ENCODE measurements at regions not wholly inside any gene's neighbourhood (a gene's known extent, or its start where the extent isn't known, plus 50 kb on each side); places are given as distances from the start of the nearest gene placed in this dataset.

DNA sequence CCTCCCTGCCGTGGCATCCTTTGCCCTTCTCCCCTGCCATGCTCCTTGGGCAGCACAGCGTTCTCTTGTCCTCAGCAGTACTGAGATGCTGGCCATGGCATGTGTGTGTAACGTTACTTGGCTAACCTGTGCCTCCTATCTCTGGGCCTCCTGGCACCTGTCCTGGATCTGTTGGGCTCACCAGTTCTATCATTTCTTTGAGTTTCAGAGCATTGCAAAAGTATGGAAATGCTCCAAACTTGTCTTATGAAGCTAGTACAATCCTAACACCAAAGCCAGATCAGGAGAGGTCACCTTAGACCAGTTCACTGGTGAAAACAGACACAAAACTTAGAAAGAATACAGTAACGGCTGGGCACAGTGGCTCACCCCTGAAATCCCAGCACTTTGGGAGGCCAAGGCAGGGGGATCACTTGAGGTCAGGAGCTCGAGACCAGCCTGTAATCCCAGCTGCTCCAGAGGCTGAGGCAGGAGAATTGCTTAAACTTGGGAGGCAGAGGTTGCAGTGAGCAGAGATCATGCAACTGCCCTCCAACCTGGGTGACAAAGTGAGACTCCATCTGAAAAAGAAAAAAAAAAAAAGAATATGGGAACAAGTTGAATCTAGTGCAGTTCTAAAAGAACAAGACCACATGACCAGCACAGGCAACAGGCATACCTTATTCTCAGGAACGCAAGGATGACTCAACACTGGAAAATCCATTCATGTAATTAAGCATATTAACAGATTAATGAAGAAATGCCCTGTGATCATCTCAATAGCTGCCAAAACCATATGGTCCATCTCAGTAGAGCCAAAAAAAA is 62.4 kb upstream of the TRPM1 start:
- ChIA-PET CTCF (no interaction called here), POLR2A (no interaction called here)

DNA sequence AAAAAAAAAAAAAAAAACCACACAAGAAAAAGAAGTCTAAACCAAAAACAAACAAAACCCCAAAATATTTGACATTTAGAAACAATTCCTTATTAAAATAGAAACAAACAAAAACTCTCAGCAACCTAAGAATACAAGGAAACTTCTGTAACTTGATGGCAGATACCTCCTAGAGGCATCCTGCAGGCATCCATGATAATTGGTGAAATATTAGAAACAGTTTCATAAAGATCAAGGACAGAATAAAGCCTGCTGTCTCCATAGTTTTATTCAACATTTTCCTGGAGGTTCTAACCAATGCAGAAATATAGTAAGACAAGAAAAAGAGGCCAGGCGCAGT is 63.0 kb upstream of the TRPM1 start:
- no peak for DNase-seq (ENCODE audit: low read depth, low spot score)
- TF ChIP-seq, protein P1, sequence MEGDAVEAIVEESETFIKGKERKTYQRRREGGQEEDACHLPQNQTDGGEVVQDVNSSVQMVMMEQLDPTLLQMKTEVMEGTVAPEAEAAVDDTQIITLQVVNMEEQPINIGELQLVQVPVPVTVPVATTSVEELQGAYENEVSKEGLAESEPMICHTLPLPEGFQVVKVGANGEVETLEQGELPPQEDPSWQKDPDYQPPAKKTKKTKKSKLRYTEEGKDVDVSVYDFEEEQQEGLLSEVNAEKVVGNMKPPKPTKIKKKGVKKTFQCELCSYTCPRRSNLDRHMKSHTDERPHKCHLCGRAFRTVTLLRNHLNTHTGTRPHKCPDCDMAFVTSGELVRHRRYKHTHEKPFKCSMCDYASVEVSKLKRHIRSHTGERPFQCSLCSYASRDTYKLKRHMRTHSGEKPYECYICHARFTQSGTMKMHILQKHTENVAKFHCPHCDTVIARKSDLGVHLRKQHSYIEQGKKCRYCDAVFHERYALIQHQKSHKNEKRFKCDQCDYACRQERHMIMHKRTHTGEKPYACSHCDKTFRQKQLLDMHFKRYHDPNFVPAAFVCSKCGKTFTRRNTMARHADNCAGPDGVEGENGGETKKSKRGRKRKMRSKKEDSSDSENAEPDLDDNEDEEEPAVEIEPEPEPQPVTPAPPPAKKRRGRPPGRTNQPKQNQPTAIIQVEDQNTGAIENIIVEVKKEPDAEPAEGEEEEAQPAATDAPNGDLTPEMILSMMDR (IDR thresholded peaks at IDR 0.05; ENCODE audit: insufficient read depth, low read length, missing control alignments): no peak
- POLR2A ChIA-PET: no interaction called here
- CTCF ChIA-PET: no interaction called here
- no peak overlapping the region for H3K4me3 ChIP-seq (ENCODE audit: low read depth, low read length)

More for the DNA sequence above, 62.4 kb upstream of the TRPM1 start:
- TF ChIP-seq, protein P1 (IDR thresholded peaks at IDR 0.05; ENCODE audit: insufficient read depth, low read length, missing control alignments): no peak
- H3K4me3 ChIP-seq (ENCODE audit: low read depth, low read length): no peak overlapping the region
- DNase-seq (ENCODE audit: low read depth, low spot score): no peak

DNA sequence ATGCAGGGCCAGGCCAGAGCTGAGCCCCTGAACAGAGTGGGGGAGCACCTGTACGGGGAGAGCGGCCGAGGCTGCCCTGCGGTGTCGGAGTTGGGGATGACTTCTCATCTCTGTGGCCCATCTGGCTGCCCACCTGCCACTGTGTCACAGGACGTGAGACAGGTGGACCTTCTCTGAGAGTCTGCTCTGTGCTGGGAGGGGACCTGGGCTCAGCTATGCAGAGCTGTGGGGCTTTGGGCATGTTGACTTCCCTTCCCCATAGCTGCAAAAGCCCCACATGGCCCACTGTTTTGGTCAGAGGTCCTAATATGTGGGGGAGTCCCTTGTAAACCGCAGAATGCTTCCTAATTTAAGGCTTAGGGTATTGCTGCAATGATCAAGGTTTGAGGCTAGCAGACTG is 68.0 kb upstream of the TRPM1 start:
- POLR2A ChIA-PET: no interaction called here
- no peak overlapping the region for H3K4me3 ChIP-seq (ENCODE audit: low read depth, low read length)
- TF ChIP-seq, protein P1 (IDR thresholded peaks at IDR 0.05; ENCODE audit: insufficient read depth, low read length, missing control alignments): no peak
- CTCF ChIA-PET: interaction anchor here (1.1 kb wide), 1 partner anchor 319 kb away, joined by 3 read pairs; no protein-coding TSS in a partner anchor
- no peak for DNase-seq (ENCODE audit: low read depth, low spot score)

DNA sequence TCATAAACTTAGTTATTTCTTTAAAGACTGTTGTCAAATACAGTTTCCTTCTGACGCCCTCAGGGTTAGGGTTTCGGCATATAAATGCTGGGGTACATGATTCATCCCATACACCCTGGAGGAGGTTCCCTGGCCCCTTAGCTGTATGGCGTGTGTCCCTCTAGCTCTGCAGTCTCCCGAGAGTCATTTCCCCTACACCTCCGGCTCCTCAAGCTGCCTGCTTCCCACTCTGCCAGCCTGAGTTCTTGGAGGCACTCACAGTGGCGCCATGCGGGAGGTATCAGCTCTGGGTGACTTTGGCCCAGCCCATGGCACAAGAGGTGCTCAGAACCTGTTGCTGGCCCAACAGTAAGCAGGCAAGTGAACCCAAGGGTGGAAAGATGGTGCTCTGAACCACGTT is 70.2 kb upstream of the TRPM1 start:
- no peak for DNase-seq (ENCODE audit: low read depth, low spot score)
- POLR2A ChIA-PET: no interaction called here
- TF ChIP-seq, protein P1 (IDR thresholded peaks at IDR 0.05; ENCODE audit: insufficient read depth, low read length, missing control alignments): no peak
- H3K4me3 ChIP-seq (ENCODE audit: low read depth, low read length): no peak overlapping the region
- CTCF ChIA-PET: no interaction called here

DNA sequence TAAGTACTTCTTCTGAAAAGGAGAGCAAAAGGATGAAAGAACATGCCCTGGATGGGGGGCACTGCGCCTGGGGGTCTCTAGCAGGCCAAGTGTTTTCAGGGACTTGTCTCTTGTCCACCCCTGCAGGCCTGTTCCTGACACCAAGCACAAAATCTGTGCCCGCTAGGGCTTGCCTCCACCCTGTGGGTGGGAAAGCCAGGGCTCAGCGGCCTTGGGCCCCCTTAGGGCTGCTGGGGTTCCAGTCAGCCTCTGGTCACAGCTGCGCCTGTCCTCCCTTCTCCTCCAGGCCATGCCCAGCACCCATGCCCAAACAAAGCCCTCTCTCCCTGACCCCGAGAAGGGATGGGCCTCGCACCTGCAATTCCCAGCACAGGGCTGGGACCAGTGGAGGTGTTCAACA is 71.1 kb upstream of the TRPM1 start:
- ChIA-PET POLR2A (no interaction called here), CTCF (no interaction called here)
- TF ChIP-seq, protein P1 (IDR thresholded peaks at IDR 0.05; ENCODE audit: insufficient read depth, low read length, missing control alignments): no peak
- no peak overlapping the region for H3K4me3 ChIP-seq (ENCODE audit: low read depth, low read length)
- no peak for DNase-seq (ENCODE audit: low read depth, low spot score)

DNA sequence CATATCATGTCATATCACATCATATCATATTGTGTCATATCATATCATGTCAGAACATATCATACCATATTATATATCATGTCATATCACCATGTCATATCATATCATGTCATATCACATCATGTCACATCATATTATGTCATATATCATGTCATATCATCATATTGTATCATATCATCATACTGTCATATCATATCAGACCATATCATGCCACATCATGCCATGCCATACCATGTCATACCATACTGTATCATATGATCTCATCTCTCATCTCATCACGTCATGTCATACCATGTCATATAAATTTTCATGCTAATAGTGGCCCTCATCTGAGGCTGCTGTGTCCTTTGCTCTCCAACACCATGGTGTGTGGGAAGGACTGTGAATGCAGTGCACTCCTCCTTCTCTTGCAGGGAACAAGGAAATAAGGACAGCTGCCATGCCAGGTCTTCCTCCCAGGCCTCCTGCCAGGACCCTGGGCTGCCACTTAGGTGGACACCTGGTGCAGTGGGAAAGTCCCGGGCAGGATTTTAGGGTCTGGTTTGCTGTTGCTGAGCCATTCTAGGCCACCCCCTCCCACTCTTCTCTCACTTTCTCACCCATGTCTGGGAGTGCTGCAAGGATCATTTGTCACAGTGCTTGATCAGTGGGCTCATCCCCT is 72.4 kb upstream of the TRPM1 start:
- POLR2A ChIA-PET: no interaction called here
- CTCF ChIA-PET: no interaction called here
- no peak for DNase-seq (ENCODE audit: low read depth, low spot score)
- H3K4me3 ChIP-seq (ENCODE audit: low read depth, low read length): no peak overlapping the region
- TF ChIP-seq, protein P1 (IDR thresholded peaks at IDR 0.05; ENCODE audit: insufficient read depth, low read length, missing control alignments): no peak

Measured in AG04449 (cell line).